K562 (cell line): ENCODE measurements at regions not wholly inside any gene's neighbourhood (a gene's known extent, or its start where the extent isn't known, plus 50 kb on each side); places are given as distances from the start of the nearest gene placed in this dataset.

Experiments used
- ATAC-seq: fragments of 200-7000 bp; cut with Tn5 transposase; 3 replicates; pipeline ENCODE4 v1.9.1; 2020; ENCODE audit warnings: moderate library complexity
- BruUV-seq: library from RNA; stranded (reverse); fragments of 400-500 nt; replicated peaks from 2 replicates; lab custom pipeline; 2021; lab: Mats Ljungman, UMichigan
- CTCF ChIA-PET: fragments of 300-600 bp; formaldehyde crosslinking; extraction: SDS; loops from one replicate; lab custom pipeline; 2021; ENCODE audit warnings: low intra/inter-chr PET ratio; lab: Yijun Ruan, JAX
- POLR2A ChIA-PET: fragments of 300-600, 350-650 bp; sonication (Branson Sonifier 250); formaldehyde crosslinking; extraction: SDS; loops from one replicate; lab custom pipeline; 2021; ENCODE audit warnings: antibody characterized with exemption, inconsistent platforms; lab: Yijun Ruan, JAX
- DNase-seq, 4 experiments: peaks; one replicate each; pipeline versions ENCODE4 v3.0.0 to v3.0.0-alpha.2; 2011 to 2018; ENCODE audit warnings: low spot score in 3 of 4, mixed read lengths in 3 of 4; ENCODE audit errors: extremely low read depth in 1 of 4
- FAIRE-seq: peaks from 2 replicates; lab custom pipeline; 2011; peaks lifted over from hg19 to GRCh38; lab: Jason Lieb, UNC
- H2AFZ ChIP-seq: 2 replicates; pipeline ENCODE4 v1.6.0; 2011; ENCODE audit warnings: low read depth, low read length, control low read depth, inconsistent platforms
- H3K27ac ChIP-seq: fragments of 200-600 bp; 3 replicates; pipeline ENCODE4 v1.8.0; 2011; ENCODE audit warnings: low read depth, mild to moderate bottlenecking, control low read depth, inconsistent platforms, low read length, moderate library complexity, mixed read lengths; ENCODE audit errors: extremely low read depth
- H3K27me3 ChIP-seq, 2 experiments: fragments of 300-600 bp in 1 of 2; 2 replicates in 1 of 2; 3 replicates in 1 of 2; pipeline versions ENCODE4 v1.6.0 to v1.8.0; 2011; ENCODE audit warnings: inconsistent platforms in 2 of 2, low read length in 2 of 2, mild to moderate bottlenecking in 1 of 2, mixed read lengths in 1 of 2, moderate library complexity in 1 of 2; ENCODE audit not compliant: control insufficient read depth in 2 of 2, insufficient read depth in 2 of 2
- H3K36me3 ChIP-seq: fragments of 300-600 bp; 3 replicates; pipeline ENCODE4 v1.8.0; 2011; ENCODE audit warnings: mild to moderate bottlenecking, low read length, inconsistent platforms; ENCODE audit not compliant: control insufficient read depth, insufficient read depth
- H3K4me1 ChIP-seq, 2 experiments: fragments of 200-600 bp in 1 of 2; replicated peaks in 1 of 2; 2 replicates in 1 of 2; 3 replicates in 1 of 2; pipeline versions ENCODE4 v1.5.1 to v1.8.0; 2011; ENCODE audit warnings: inconsistent platforms in 2 of 2, low read length in 2 of 2, mild to moderate bottlenecking in 1 of 2, mixed read lengths in 1 of 2, moderate library complexity in 1 of 2; ENCODE audit not compliant: control insufficient read depth in 2 of 2, insufficient read depth in 2 of 2
- H3K4me2 ChIP-seq: 2 replicates; pipeline ENCODE4 v1.6.1; 2011; ENCODE audit warnings: low read length, control low read depth, inconsistent platforms, mixed read lengths; ENCODE audit not compliant: insufficient read depth
- H3K4me3 ChIP-seq: fragments of 200-600 bp; sonication (generic), shearing (Covaris generic); 2 replicates; pipeline ENCODE4 v1.5.1; 2016; ENCODE audit warnings: control low read depth, inconsistent platforms
- H3K79me2 ChIP-seq: fragments of 200-600 bp; 3 replicates; pipeline ENCODE4 v1.8.0; 2011; ENCODE audit warnings: low read length, inconsistent platforms; ENCODE audit not compliant: control insufficient read depth, insufficient read depth
- H3K9ac ChIP-seq, 2 experiments: 2 replicates each; pipeline versions ENCODE4 v1.6.0 to v1.6.1; 2011; ENCODE audit warnings: low read depth in 2 of 2, low read length in 2 of 2, control low read depth in 1 of 2, inconsistent platforms in 1 of 2, mild to moderate bottlenecking in 1 of 2, mixed read lengths in 1 of 2; ENCODE audit not compliant: insufficient read depth in 1 of 2
- H3K9me1 ChIP-seq: one replicate; pipeline ENCODE4 v1.6.0; 2011; ENCODE audit warnings: inconsistent platforms, mild to moderate bottlenecking, low read length, moderate library complexity; ENCODE audit not compliant: control insufficient read depth, insufficient read depth
- H3K9me3 ChIP-seq: replicated peaks from 2 replicates; pipeline ENCODE4 v1.5.1; 2011; ENCODE audit warnings: low read depth, low read length, inconsistent platforms; ENCODE audit not compliant: control insufficient read depth, insufficient read depth
- H4K20me1 ChIP-seq: replicated peaks from 2 replicates; pipeline ENCODE4 v1.6.1; 2011; ENCODE audit warnings: low read length, inconsistent platforms, mixed read lengths; ENCODE audit not compliant: control insufficient read depth, insufficient read depth
- ARID4B ChIP-seq: sonication (generic); formaldehyde crosslinking; IDR thresholded peaks from 2 replicates; pipeline ENCODE4 v1.8.0; 2022; ENCODE audit warnings: mild to moderate bottlenecking, missing genetic modification reagents
- DDX20 ChIP-seq: fragments of 450-650 bp; IDR thresholded peaks from 2 replicates; pipeline ENCODE4 v1.6.1; 2016; ENCODE audit warnings: missing genetic modification characterization, low read depth, mild to moderate bottlenecking, missing compliant biosample characterization, moderate library complexity
- DPF2 ChIP-seq: fragments of 450-650 bp; IDR thresholded peaks from 2 replicates; pipeline ENCODE4 v1.6.1; 2016
- ELK3 ChIP-seq: fragments of 450-650 bp; formaldehyde crosslinking; IDR thresholded peaks from 2 replicates; pipeline ENCODE4 v1.4.0; 2020; ENCODE audit warnings: mild to moderate bottlenecking
- GATAD2B ChIP-seq: fragments of 450-650 bp; IDR thresholded peaks from 2 replicates; pipeline ENCODE4 v1.6.1; 2017; ENCODE audit warnings: mild to moderate bottlenecking, borderline replicate concordance
- MTF1 ChIP-seq: fragments of 250-450 bp; sonication (Bioruptor Pico); IDR thresholded peaks from 2 replicates; pipeline ENCODE4 v1.9.0; 2021; ENCODE audit warnings: moderate library complexity, mild to moderate bottlenecking, inconsistent platforms, borderline replicate concordance
- MYBL2 ChIP-seq, 2 experiments: fragments of 450-650 bp in 1 of 2; sonication (generic) in 1 of 2; formaldehyde crosslinking in 1 of 2; IDR thresholded peaks; 2 replicates each; pipeline versions ENCODE4 v1.6.1 to v1.8.1; 2017 to 2022; ENCODE audit warnings: borderline replicate concordance in 1 of 2, inconsistent platforms in 1 of 2, low read depth in 1 of 2, mild to moderate bottlenecking in 1 of 2, missing genetic modification reagents in 1 of 2, moderate library complexity in 1 of 2
- NR0B1 ChIP-seq: fragments of 450-650 bp; IDR thresholded peaks from one replicate; pipeline ENCODE4 v1.6.1; 2018; ENCODE audit warnings: mild to moderate bottlenecking, moderate library complexity; ENCODE audit not compliant: partially characterized antibody
- PHB2 ChIP-seq: fragments of 450-650 bp; IDR thresholded peaks from 2 replicates; pipeline ENCODE4 v1.6.1; 2017; ENCODE audit warnings: low read depth
- PML ChIP-seq: IDR thresholded peaks from 2 replicates; pipeline ENCODE4 v1.6.1; 2012; ENCODE audit warnings: low read length, inconsistent platforms
- SIRT6 ChIP-seq: IDR thresholded peaks from one replicate; pipeline ENCODE4 v1.6.1; 2012; ENCODE audit warnings: low read depth, mild to moderate bottlenecking, control low read depth, inconsistent platforms, low read length, moderate library complexity
- ZNF324 ChIP-seq: fragments of 250-450 bp; sonication (Bioruptor Pico); IDR thresholded peaks from 2 replicates; pipeline ENCODE4 v1.4.0; 2020; ENCODE audit warnings: mild to moderate bottlenecking
- ZNF41 ChIP-seq: fragments of 250-450 bp; sonication (Bioruptor Pico); conservative IDR thresholded peaks from 2 replicates; pipeline ENCODE4 v1.4.0; 2020; ENCODE audit warnings: mild to moderate bottlenecking
- WGBS: fragments of 100-300 bp; shearing (Covaris generic); methylation state at CpG from one replicate; pipeline ENCODE4 v1.1.6; 2016; ENCODE audit warnings: low coverage, mixed read lengths; ENCODE audit not compliant: insufficient coverage; ENCODE audit errors: missing lambda C conversion rate; 5-methylcytosine and 5-hydroxymethylcytosine counted together
- in situ Hi-C: fragments of 300-500 bp; cut with MboI; formaldehyde crosslinking; loops from 4 replicates; pipeline ENCODE4 v1.15.0; 2018; ENCODE audit warnings: inconsistent platforms, mixed read lengths
- intact Hi-C: fragments of 100-400 bp; cut with micrococcal nuclease; formaldehyde crosslinking; loops from 2 replicates; pipeline ENCODE4 v1.14.2; 2022

GRCh38 chr4:124070688-124071484 lies 641.6 kb downstream of the ANKRD50 start:
- Histone ChIP-seq H3K9me3 (peaks cover 3% of the 10 kb centered on the region), H3K36me3 (no peaks in the 10 kb centered on the region), H3K9me1 (no peaks in the 10 kb centered on the region), H3K27me3 (no peaks in the 10 kb centered on the region), H3K4me2 (no peak overlapping the region), H3K4me1 (no peaks in the 10 kb centered on the region), H2AFZ (no peak overlapping the region), H3K9ac (no peak overlapping the region), H3K27ac (no peak overlapping the region), H3K4me3 (no peak overlapping the region), H4K20me1 (no peaks in the 10 kb centered on the region), H3K79me2 (no peaks in the 10 kb centered on the region)
- in situ Hi-C loops, result no loop called here
- 4% methylated on average over 3 of the region's 3 CpGs for WGBS
- ChIA-PET CTCF (no interaction called here), POLR2A (no interaction called here)
- no peak for ATAC-seq
- no peak for DNase-seq
- no TSS peak for BruUV-seq
- TF ChIP-seq NR0B1 (no peak), ELK3 (CRISPR knock-in tag) (no peak), MTF1 (CRISPR knock-in tag) (no peak), ZNF41 (CRISPR knock-in tag) (no peak), SIRT6 (no peak), GATAD2B (no peak), ZNF324 (CRISPR knock-in tag) (no peak), PML (no peak), DPF2 (no peak), MYBL2 (IDR thresholded peaks at IDR 0.05; ENCODE audit: low read depth) (no peak), MYBL2 (CRISPR knock-in tag; IDR thresholded peaks at IDR 0.05; ENCODE audit: borderline replicate concordance) (no peak), DDX20 (tag) (no peak), PHB2 (no peak), ARID4B (CRISPR knock-in tag) (no peak)
- FAIRE-seq, result no peak
- intact Hi-C loops, result no loop called here
